NCI-H2107 (cell line): ENCODE measurements at regions not wholly inside any gene's neighbourhood (a gene's known extent, or its start where the extent isn't known, plus 50 kb on each side); places are given as distances from the start of the nearest gene placed in this dataset.
A peak's percentile ranks its signal among the peaks of the same experiment; 100 is the strongest.
"Not testable (repeated sequence)": the region's sequence is repeated elsewhere in the genome, so short reads cannot be mapped to it uniquely, and the experiment has no call there.

Source experiments
- DNase-seq: peaks from one replicate; lab custom pipeline; 2025; lab: John Stamatoyannopoulos, UW

GRCh38 chr17:47066841-47067682 lies 88.0 kb upstream of the RPRML start:
- DNase-seq: peak; percentile 55

GRCh38 chr17:47066095-47066494 lies 87.0 kb upstream of the RPRML start:
- no peak for DNase-seq

GRCh38 chr17:47064684-47065083 lies 85.6 kb upstream of the RPRML start:
- DNase-seq: no peak

- no peak for DNase-seq
Observed at GRCh38 chr17:47063475-47063874, 84.4 kb upstream of the RPRML start.

DNA sequence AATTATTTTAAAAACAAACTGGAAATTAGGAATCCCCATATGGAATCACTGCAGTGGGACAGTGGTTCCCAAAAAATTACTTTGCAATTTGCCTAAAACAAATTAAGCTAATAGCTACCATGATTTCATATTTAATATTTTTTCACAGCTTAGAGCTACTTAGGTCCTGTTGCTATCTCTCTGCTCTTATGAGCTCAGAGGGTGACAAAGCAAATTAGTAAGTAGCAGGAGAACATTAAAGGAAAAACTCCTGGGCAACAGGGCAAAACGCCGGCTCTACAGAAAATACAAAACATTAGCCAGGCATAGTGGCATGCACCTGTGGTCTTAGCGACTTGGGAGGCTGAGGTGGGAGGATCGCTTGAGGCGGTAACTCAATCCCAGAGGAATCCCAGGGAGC lies 83.8 kb upstream of the RPRML start:
- DNase-seq: not testable (repeated sequence)

DNA sequence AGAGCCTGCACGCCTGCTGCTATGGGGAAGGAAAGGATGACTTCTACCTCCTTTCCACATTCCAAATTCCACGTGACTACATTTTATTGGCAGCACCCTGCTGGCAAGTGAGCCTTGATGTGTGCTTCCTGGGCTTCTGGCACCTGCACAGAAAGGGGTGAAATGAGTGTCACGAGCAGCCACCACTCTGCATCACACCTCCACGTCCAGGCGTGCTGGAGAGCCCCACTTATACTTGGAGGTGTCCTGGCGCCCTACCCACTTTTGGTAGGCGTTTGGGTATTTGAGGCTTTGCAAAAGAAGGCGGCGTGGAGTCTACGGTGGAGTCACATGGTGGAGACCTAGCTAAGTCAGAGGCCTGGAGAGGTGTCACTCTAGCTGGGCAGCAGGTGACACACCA lies 81.0 kb upstream of the RPRML start:
- DNase-seq: not testable (repeated sequence)

DNA sequence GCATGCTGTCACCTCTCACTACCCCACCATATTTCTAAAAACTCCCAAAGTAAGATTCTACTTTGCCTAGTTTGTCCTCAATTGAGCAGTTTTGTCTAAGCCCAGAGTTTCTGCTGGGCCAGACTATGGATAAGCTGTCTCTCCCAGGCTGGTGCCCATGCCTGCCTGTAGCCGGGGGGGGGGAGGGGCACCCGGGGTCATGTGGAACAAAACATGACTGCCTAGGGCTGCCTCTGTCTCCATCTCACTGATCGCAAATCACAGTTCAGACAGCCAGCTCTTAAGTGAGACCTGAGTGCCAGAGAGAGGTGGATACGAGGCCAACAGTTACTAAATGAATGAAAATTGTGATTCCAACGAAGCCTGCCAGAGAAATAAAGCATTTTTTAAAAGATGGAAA lies 78.8 kb upstream of the RPRML start:
- no peak for DNase-seq

DNA sequence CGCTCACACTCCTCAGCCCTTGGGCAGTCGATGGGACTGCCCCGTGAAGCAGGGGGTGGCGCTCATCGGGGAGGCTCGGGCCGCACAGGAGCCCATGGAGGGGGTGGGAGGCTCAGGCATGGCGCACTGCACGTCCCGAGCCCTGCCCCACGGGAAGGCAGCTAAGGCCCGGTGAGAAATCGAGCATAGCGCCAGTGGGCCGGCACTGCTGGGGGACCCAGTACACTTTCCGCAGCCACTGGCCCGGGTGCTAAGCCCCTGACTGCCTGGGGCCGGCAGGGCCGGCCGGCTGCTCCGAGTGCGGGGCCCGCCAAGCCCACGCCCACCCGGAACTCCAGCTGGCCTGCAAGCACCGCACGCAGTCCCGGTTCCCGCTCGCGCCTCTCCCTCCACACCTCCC lies 78.2 kb upstream of the RPRML start:
- not testable (repeated sequence) for DNase-seq

DNA sequence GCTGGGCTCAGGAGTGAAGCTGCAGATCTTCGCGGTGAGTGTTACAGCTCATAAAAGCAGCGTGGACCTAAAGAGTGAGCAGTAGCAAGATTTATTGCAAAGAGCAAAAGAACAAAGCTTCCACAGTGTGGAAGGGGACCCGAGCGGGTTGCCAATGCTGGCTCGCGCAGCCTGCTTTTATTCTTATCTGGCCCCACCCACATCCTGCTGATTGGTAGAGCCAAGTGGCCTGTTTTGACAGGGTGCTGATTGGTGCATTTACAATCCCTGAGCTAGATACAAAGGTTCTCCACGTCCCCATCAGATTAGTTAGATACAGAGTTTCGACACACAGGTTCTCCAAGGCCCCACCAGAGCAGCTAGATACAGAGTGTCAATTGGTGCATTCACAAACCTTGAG lies 77.6 kb upstream of the RPRML start:
- DNase-seq: not testable (repeated sequence)
